Lower leg skin (tissue), 4 donors: ENCODE measurements at regions not wholly inside any gene's neighbourhood (a gene's known extent, or its start where the extent isn't known, plus 50 kb on each side); places are given as distances from the start of the nearest gene placed in this dataset.

Experiments
- DNase-seq, 2 donors: peaks; one replicate each; pipeline ENCODE4 v3.0.0-alpha.2; 2019; ENCODE audit warnings: low spot score in 2 of 2
- H3K4me3 ChIP-seq: fragments of 200-600 bp; sonication (generic); 2 replicates; pipeline ENCODE4 v1.5.1; 2017; ENCODE audit warnings: mild to moderate bottlenecking, low read depth; ENCODE audit not compliant: poor library complexity, severe bottlenecking
- CTCF ChIP-seq, 3 donors: fragments of 450-650 bp; IDR thresholded peaks; one replicate each; pipeline ENCODE4 v1.5.1; 2016; ENCODE audit warnings: antibody characterized with exemption in 3 of 3, mild to moderate bottlenecking in 3 of 3, moderate library complexity in 2 of 3
- POLR2A ChIP-seq, 2 donors: fragments of 450-650 bp; IDR thresholded peaks; one replicate each; pipeline ENCODE4 v1.6.1; 2016 to 2017; ENCODE audit warnings: antibody characterized with exemption in 2 of 2, mild to moderate bottlenecking in 1 of 2, moderate library complexity in 1 of 2
- WGBS, 2 donors: methylation state at CpG; one replicate each; pipeline ENCODE4 v1.1.5; 2018; 5-methylcytosine and 5-hydroxymethylcytosine counted together
- intact Hi-C: fragments of 100-400 bp; cut with DNase I; formaldehyde crosslinking; loops from one replicate; pipeline ENCODE4 v1.15.0; 2023; ENCODE audit warnings: low total_unique reads

GRCh38 chr9:113719919-113720318 lies 156.2 kb upstream of the ZNF618 start:
- no peak for DNase-seq
- intact Hi-C loops: no loop called here
- WGBS, 2 donors: 81 to 88% methylated on average over 1 of the region's 1 CpG
- TF ChIP-seq CTCF (IDR thresholded peaks at IDR 0.05) (no peak), POLR2A (IDR thresholded peaks at IDR 0.05) (no peak)
- H3K4me3 ChIP-seq: no peak overlapping the region

DNA sequence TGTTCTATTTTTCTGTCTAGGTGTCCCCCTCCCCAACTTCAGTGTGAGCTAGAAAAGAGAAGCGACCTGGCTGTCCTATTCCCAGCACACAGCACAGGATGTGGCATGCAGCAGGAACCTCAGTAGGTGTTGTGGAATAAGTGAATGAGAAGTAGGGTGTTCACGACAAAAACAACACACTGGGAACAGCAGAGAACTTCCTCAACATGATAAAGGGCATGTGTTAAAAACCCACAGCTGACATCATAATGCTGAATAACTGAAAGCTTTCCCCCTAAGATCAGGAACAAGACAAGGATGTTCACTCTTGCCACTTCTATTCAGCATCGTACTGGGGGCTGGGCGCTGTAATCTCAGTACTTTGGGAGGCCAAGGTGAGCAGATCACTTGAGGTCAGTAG lies 155.6 kb upstream of the ZNF618 start:
- 59% methylated on average over 4 of the region's 4 CpGs for WGBS, 2 donors
- intact Hi-C loops: no loop called here
- no peak for DNase-seq
- TF ChIP-seq CTCF (IDR thresholded peaks at IDR 0.05) (no peak), POLR2A (IDR thresholded peaks at IDR 0.05) (no peak)
- H3K4me3 ChIP-seq: no peak overlapping the region

DNA sequence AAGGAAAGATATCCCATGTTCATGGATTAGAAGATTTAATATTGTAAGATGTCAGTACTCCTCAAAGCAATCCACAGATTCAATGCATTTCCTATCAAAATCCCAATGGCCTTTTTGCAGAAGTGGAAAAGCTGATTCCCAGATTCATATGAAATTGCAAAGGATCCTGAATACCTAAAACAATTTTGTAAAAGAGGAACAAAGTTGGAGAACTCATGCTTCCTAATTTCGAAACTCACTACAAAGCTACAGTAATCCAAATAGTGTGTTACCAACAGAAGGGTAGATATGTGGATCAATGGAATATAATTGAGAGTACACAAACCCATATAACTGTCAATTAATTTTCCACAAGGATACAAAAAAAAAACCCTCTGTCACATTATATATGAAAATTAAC lies 154.3 kb upstream of the ZNF618 start:
- TF ChIP-seq POLR2A (IDR thresholded peaks at IDR 0.05): no peak
- no peak for TF ChIP-seq CTCF (IDR thresholded peaks at IDR 0.05)
- intact Hi-C loops: no loop called here
- DNase-seq: no peak
- H3K4me3 ChIP-seq: no peak overlapping the region
- 78 to 95% methylated on average over 1 of the region's 1 CpG for WGBS, 2 donors

DNA sequence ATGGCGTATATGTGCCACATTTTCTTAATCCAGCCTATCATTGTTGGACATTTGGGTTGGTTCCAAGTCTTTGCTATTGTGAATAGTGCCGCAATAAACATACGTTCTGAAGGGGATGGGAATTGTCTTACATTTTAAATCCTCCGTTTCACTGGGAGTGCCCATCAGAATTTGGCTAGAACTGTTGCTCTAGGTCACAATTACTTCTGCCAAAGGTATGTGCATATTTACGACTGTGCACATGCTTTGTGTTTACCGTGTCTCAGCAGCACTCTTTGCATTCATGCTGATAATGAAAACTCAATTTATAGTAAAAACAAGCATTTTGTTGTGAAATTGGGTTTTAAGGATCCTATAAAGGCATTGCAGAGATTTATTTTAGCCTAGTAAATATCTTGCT lies 151.9 kb upstream of the ZNF618 start:
- TF ChIP-seq CTCF (IDR thresholded peaks at IDR 0.05): no peak
- no peak for TF ChIP-seq POLR2A (IDR thresholded peaks at IDR 0.05)
- DNase-seq: no peak
- intact Hi-C loops: no loop called here
- no peak overlapping the region for H3K4me3 ChIP-seq
- 73 to 84% methylated on average over 6 of the region's 6 CpGs for WGBS, 2 donors

GRCh38 chr9:113728989-113729388 lies 147.1 kb upstream of the ZNF618 start:
- TF ChIP-seq POLR2A (IDR thresholded peaks at IDR 0.05): no peak
- no peak for TF ChIP-seq CTCF (IDR thresholded peaks at IDR 0.05)
- DNase-seq: no peak
- intact Hi-C loops: no loop called here
- no peak overlapping the region for H3K4me3 ChIP-seq
- WGBS, 2 donors: 95% methylated on average over 2 of the region's 2 CpGs

- TF ChIP-seq CTCF (IDR thresholded peaks at IDR 0.05) (no peak), POLR2A (IDR thresholded peaks at IDR 0.05) (no peak)
- no peak for DNase-seq
- WGBS, 2 donors: 76 to 94% methylated on average over 3 of the region's 3 CpGs
- H3K4me3 ChIP-seq: no peak overlapping the region
- intact Hi-C loops: no loop called here
These were observed 141.3 kb upstream of the ZNF618 start for GRCh38 chr9:113734826-113735225.
